ENCODE measurements at regions not wholly inside any gene's neighbourhood (a gene's known extent, or its start where the extent isn't known, plus 50 kb on each side); places are given as distances from the start of the nearest gene placed in this dataset.

GRCh38 chr13:37442996-37443395, 155.6 kb downstream of the POSTN start:
- H3K27me3 Mint-ChIP-seq (ENCODE audit: insufficient read depth, unreplicated experiment), result no peaks in the 10 kb centered on the region
- BruUV-seq (replicated peaks), result no TSS peak
- H3K9me3 Mint-ChIP-seq (ENCODE audit: unreplicated experiment), result no peaks in the 10 kb centered on the region
- CTCF ChIA-PET, result no interaction called here
- peak overlapping the region; percentile 81 for H3K27ac Mint-ChIP-seq (ENCODE audit: low read depth, unreplicated experiment)
- H3K36me3 Mint-ChIP-seq (ENCODE audit: insufficient read depth, unreplicated experiment), result no peaks in the 10 kb centered on the region
- intact Hi-C loops (cut with micrococcal nuclease), result loop anchor here (10.0 kb wide), 1 partner anchor 152 kb away; the partner anchor contains the start of gene POSTN
- no peak for TF ChIP-seq CTCF (IDR thresholded peaks at IDR 0.05; ENCODE audit: unreplicated experiment)
- POLR2A ChIA-PET, result no interaction called here
- DNase-seq (ENCODE audit: unreplicated experiment), result peak; percentile 33
- peaks cover 25% of the 10 kb centered on the region for H3K4me1 Mint-ChIP-seq (ENCODE audit: insufficient read depth, unreplicated experiment)
- H3K4me3 Mint-ChIP-seq (ENCODE audit: unreplicated experiment), result no peak overlapping the region

GRCh38 chr13:37435881-37436280, 162.7 kb downstream of the POSTN start:
- H3K36me3 Mint-ChIP-seq (ENCODE audit: insufficient read depth, unreplicated experiment), result no peaks in the 10 kb centered on the region
- H3K4me3 Mint-ChIP-seq (ENCODE audit: unreplicated experiment), result no peak overlapping the region
- H3K27ac Mint-ChIP-seq (ENCODE audit: low read depth, unreplicated experiment), result no peak overlapping the region
- H3K4me1 Mint-ChIP-seq (ENCODE audit: insufficient read depth, unreplicated experiment), result no peaks in the 10 kb centered on the region
- BruUV-seq (replicated peaks), result no TSS peak
- intact Hi-C loops (cut with micrococcal nuclease), result no loop called here
- POLR2A ChIA-PET, result no interaction called here
- no peak for TF ChIP-seq CTCF (IDR thresholded peaks at IDR 0.05; ENCODE audit: unreplicated experiment)
- no peaks in the 10 kb centered on the region for H3K27me3 Mint-ChIP-seq (ENCODE audit: insufficient read depth, unreplicated experiment)
- CTCF ChIA-PET, result no interaction called here
- H3K9me3 Mint-ChIP-seq (ENCODE audit: unreplicated experiment), result no peaks in the 10 kb centered on the region
- DNase-seq (ENCODE audit: unreplicated experiment), result no peak

- H3K36me3 Mint-ChIP-seq (ENCODE audit: insufficient read depth, unreplicated experiment), result no peaks in the 10 kb centered on the region
- ChIA-PET CTCF (no interaction called here), POLR2A (no interaction called here)
- peaks cover 12% of the 10 kb centered on the region for H3K9me3 Mint-ChIP-seq (ENCODE audit: unreplicated experiment)
- H3K4me3 Mint-ChIP-seq (ENCODE audit: unreplicated experiment), result no peak overlapping the region
- no peak for DNase-seq (ENCODE audit: unreplicated experiment)
- intact Hi-C loops (cut with micrococcal nuclease), result no loop called here
- BruUV-seq (replicated peaks), result no TSS peak
- no peak for TF ChIP-seq CTCF (IDR thresholded peaks at IDR 0.05; ENCODE audit: unreplicated experiment)
- H3K27me3 Mint-ChIP-seq (ENCODE audit: insufficient read depth, unreplicated experiment), result no peaks in the 10 kb centered on the region
- H3K27ac Mint-ChIP-seq (ENCODE audit: low read depth, unreplicated experiment), result no peak overlapping the region
- H3K4me1 Mint-ChIP-seq (ENCODE audit: insufficient read depth, unreplicated experiment), result peaks cover 6% of the 10 kb centered on the region
Observed at GRCh38 chr13:37433086-37433485, 165.5 kb downstream of the POSTN start.

GRCh38 chr13:37429976-37430375, 168.6 kb downstream of the POSTN start:
- no TSS peak for BruUV-seq (replicated peaks)
- Mint-ChIP-seq H3K4me3 (ENCODE audit: unreplicated experiment) (no peak overlapping the region), H3K9me3 (ENCODE audit: unreplicated experiment) (peaks cover 13% of the 10 kb centered on the region), H3K27me3 (ENCODE audit: insufficient read depth, unreplicated experiment) (no peaks in the 10 kb centered on the region), H3K4me1 (ENCODE audit: insufficient read depth, unreplicated experiment) (peaks cover 6% of the 10 kb centered on the region), H3K27ac (ENCODE audit: low read depth, unreplicated experiment) (peak overlapping the region; percentile 59), H3K36me3 (ENCODE audit: insufficient read depth, unreplicated experiment) (no peaks in the 10 kb centered on the region)
- intact Hi-C loops (cut with micrococcal nuclease), result no loop called here
- TF ChIP-seq CTCF (IDR thresholded peaks at IDR 0.05; ENCODE audit: unreplicated experiment), result no peak
- CTCF ChIA-PET, result interaction anchor here (0.6 to 1.3 kb wide), 2 partner anchors 68 to 595 kb away, joined by 3 to 4 read pairs; no protein-coding TSS in a partner anchor
- peak; percentile 59 for DNase-seq (ENCODE audit: unreplicated experiment)
- POLR2A ChIA-PET, result interaction anchor here (1.4 kb wide), 1 partner anchor 69 kb away, joined by 3 read pairs; no protein-coding TSS in a partner anchor

All from MCF 10A (cell line).